ENCODE measurements at regions not wholly inside any gene's neighbourhood (a gene's known extent, or its start where the extent isn't known, plus 50 kb on each side); places are given as distances from the start of the nearest gene placed in this dataset.

DNA sequence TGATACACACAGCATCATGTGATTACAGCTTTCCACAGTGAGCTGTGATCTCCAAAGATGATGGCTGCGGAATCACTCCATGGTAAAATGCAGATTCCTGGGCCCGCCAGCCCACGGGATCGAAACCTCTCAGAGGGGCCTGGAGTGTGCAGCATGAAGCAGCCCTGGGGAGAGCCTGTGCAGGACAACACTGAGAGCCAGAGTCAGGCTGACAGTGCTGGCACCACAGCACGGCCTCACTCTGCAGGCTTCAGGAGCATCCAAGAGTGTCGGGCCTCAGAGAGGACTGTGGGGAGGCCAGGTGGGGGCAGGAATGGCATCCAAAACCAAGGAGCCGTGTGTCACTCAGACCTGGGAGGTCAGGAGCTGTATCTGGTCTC lies 533.4 kb downstream of the TCERG1L start:
- TF ChIP-seq, protein P1, sequence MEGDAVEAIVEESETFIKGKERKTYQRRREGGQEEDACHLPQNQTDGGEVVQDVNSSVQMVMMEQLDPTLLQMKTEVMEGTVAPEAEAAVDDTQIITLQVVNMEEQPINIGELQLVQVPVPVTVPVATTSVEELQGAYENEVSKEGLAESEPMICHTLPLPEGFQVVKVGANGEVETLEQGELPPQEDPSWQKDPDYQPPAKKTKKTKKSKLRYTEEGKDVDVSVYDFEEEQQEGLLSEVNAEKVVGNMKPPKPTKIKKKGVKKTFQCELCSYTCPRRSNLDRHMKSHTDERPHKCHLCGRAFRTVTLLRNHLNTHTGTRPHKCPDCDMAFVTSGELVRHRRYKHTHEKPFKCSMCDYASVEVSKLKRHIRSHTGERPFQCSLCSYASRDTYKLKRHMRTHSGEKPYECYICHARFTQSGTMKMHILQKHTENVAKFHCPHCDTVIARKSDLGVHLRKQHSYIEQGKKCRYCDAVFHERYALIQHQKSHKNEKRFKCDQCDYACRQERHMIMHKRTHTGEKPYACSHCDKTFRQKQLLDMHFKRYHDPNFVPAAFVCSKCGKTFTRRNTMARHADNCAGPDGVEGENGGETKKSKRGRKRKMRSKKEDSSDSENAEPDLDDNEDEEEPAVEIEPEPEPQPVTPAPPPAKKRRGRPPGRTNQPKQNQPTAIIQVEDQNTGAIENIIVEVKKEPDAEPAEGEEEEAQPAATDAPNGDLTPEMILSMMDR (conservative IDR thresholded peaks at IDR 0.05): no peak
- TF ChIP-seq ZFX (IDR thresholded peaks at IDR 0.05): no peak
